ENCODE measurements at regions not wholly inside any gene's neighbourhood (a gene's known extent, or its start where the extent isn't known, plus 50 kb on each side); places are given as distances from the start of the nearest gene placed in this dataset.
A peak's percentile ranks its signal among the peaks of the same experiment; 100 is the strongest.

GRCh38 chr15:87619161-87619960 is 637.2 kb downstream of the NTRK3 start:
- DNase-seq (ENCODE audit: low read depth in 2 of 2) = peak; percentile 93 to 94
- H3K4me3 ChIP-seq (replicated peaks in 1 of 2; ENCODE audit: low read depth in 2 of 2, low read length in 2 of 2) = no peak overlapping the region
- TF ChIP-seq CTCF (IDR thresholded peaks at IDR 0.05; ENCODE audit: low read depth, low read length) = no peak

- peak; percentile 41 to 59 for DNase-seq (ENCODE audit: low read depth in 2 of 2)
- no peak for TF ChIP-seq CTCF (IDR thresholded peaks at IDR 0.05; ENCODE audit: low read depth, low read length)
- no peak overlapping the region for H3K4me3 ChIP-seq (replicated peaks in 1 of 2; ENCODE audit: low read depth in 2 of 2, low read length in 2 of 2)
Measured at GRCh38 chr15:87618203-87618725, 638.3 kb downstream of the NTRK3 start.

- H3K4me3 ChIP-seq (replicated peaks in 1 of 2; ENCODE audit: low read depth in 2 of 2, low read length in 2 of 2) = no peak overlapping the region
- TF ChIP-seq CTCF (IDR thresholded peaks at IDR 0.05; ENCODE audit: low read depth, low read length) = no peak
- no peak for DNase-seq (ENCODE audit: low read depth in 2 of 2)
Measured at GRCh38 chr15:87614704-87615103, 641.8 kb downstream of the NTRK3 start.

GRCh38 chr15:87610366-87610765 is 646.2 kb downstream of the NTRK3 start:
- H3K4me3 ChIP-seq (replicated peaks in 1 of 2; ENCODE audit: low read depth in 2 of 2, low read length in 2 of 2) = peak overlapping the region in 1 of 2 donors; percentile 11
- DNase-seq (ENCODE audit: low read depth in 2 of 2) = peak; percentile 69 to 79
- no peak for TF ChIP-seq CTCF (IDR thresholded peaks at IDR 0.05; ENCODE audit: low read depth, low read length)

GRCh38 chr15:87609894-87610293 is 646.6 kb downstream of the NTRK3 start:
- peak overlapping the region in 1 of 2 donors; percentile 27 for H3K4me3 ChIP-seq (replicated peaks in 1 of 2; ENCODE audit: low read depth in 2 of 2, low read length in 2 of 2)
- no peak for TF ChIP-seq CTCF (IDR thresholded peaks at IDR 0.05; ENCODE audit: low read depth, low read length)
- no peak for DNase-seq (ENCODE audit: low read depth in 2 of 2)

GRCh38 chr15:87609474-87609873 is 647.1 kb downstream of the NTRK3 start:
- DNase-seq (ENCODE audit: low read depth in 2 of 2) = peak; percentile 97 to 98
- TF ChIP-seq CTCF (IDR thresholded peaks at IDR 0.05; ENCODE audit: low read depth, low read length) = no peak
- no peak overlapping the region for H3K4me3 ChIP-seq (replicated peaks in 1 of 2; ENCODE audit: low read depth in 2 of 2, low read length in 2 of 2)
